ENCODE measurements at regions not wholly inside any gene's neighbourhood (a gene's known extent, or its start where the extent isn't known, plus 50 kb on each side); places are given as distances from the start of the nearest gene placed in this dataset.

- no peak for DNase-seq (ENCODE audit: low read depth)
- TF ChIP-seq, protein P1, sequence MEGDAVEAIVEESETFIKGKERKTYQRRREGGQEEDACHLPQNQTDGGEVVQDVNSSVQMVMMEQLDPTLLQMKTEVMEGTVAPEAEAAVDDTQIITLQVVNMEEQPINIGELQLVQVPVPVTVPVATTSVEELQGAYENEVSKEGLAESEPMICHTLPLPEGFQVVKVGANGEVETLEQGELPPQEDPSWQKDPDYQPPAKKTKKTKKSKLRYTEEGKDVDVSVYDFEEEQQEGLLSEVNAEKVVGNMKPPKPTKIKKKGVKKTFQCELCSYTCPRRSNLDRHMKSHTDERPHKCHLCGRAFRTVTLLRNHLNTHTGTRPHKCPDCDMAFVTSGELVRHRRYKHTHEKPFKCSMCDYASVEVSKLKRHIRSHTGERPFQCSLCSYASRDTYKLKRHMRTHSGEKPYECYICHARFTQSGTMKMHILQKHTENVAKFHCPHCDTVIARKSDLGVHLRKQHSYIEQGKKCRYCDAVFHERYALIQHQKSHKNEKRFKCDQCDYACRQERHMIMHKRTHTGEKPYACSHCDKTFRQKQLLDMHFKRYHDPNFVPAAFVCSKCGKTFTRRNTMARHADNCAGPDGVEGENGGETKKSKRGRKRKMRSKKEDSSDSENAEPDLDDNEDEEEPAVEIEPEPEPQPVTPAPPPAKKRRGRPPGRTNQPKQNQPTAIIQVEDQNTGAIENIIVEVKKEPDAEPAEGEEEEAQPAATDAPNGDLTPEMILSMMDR (IDR thresholded peaks at IDR 0.05; ENCODE audit: insufficient read depth, low read depth, low read length) = no peak
- H3K4me3 ChIP-seq (ENCODE audit: low read depth, low read length) = no peak overlapping the region
Observed at GRCh38 chr10:54880996-54881395, 80.0 kb upstream of the PCDH15 start.

- no peak overlapping the region for H3K4me3 ChIP-seq (ENCODE audit: low read depth, low read length)
- TF ChIP-seq, protein P1 (IDR thresholded peaks at IDR 0.05; ENCODE audit: insufficient read depth, low read depth, low read length) = no peak
- DNase-seq (ENCODE audit: low read depth) = no peak
Observed at GRCh38 chr10:54869022-54869421, 68.0 kb upstream of the PCDH15 start.

- no peak for DNase-seq (ENCODE audit: low read depth)
- no peak overlapping the region for H3K4me3 ChIP-seq (ENCODE audit: low read depth, low read length)
- TF ChIP-seq, protein P1 (IDR thresholded peaks at IDR 0.05; ENCODE audit: insufficient read depth, low read depth, low read length) = no peak
Observed at GRCh38 chr10:54866666-54867065, 65.6 kb upstream of the PCDH15 start.

GRCh38 chr10:54854843-54855242, 53.8 kb upstream of the PCDH15 start:
- no peak for DNase-seq (ENCODE audit: low read depth)
- TF ChIP-seq, protein P1 (IDR thresholded peaks at IDR 0.05; ENCODE audit: insufficient read depth, low read depth, low read length) = no peak
- no peak overlapping the region for H3K4me3 ChIP-seq (ENCODE audit: low read depth, low read length)

GRCh38 chr10:54854389-54854788, 53.4 kb upstream of the PCDH15 start:
- TF ChIP-seq, protein P1 (IDR thresholded peaks at IDR 0.05; ENCODE audit: insufficient read depth, low read depth, low read length) = no peak
- DNase-seq (ENCODE audit: low read depth) = no peak
- H3K4me3 ChIP-seq (ENCODE audit: low read depth, low read length) = no peak overlapping the region

GRCh38 chr10:54853883-54854282, 52.9 kb upstream of the PCDH15 start:
- no peak overlapping the region for H3K4me3 ChIP-seq (ENCODE audit: low read depth, low read length)
- DNase-seq (ENCODE audit: low read depth) = no peak
- TF ChIP-seq, protein P1 (IDR thresholded peaks at IDR 0.05; ENCODE audit: insufficient read depth, low read depth, low read length) = no peak
